ENCODE measurements at regions not wholly inside any gene's neighbourhood (a gene's known extent, or its start where the extent isn't known, plus 50 kb on each side); places are given as distances from the start of the nearest gene placed in this dataset.

GRCh38 chr20:34163307-34163706, 51.3 kb upstream of the EIF2S2 start:
- Histone ChIP-seq H3K27me3 (replicated peaks; ENCODE audit: insufficient read depth) (no peaks in the 10 kb centered on the region), H3K27ac (no peak overlapping the region), H3K36me3 (no peaks in the 10 kb centered on the region), H3K4me3 (no peak overlapping the region), H3K4me1 (replicated peaks) (no peaks in the 10 kb centered on the region), H3K9me3 (no peaks in the 10 kb centered on the region)
- intact Hi-C loops (cut with DNase I): no loop called here
- TF ChIP-seq POLR2AphosphoS5 (IDR thresholded peaks at IDR 0.05) (no peak), POLR2A (IDR thresholded peaks at IDR 0.05) (no peak), CTCF (IDR thresholded peaks at IDR 0.05) (no peak)
- no peak for DNase-seq (ENCODE audit: low spot score)
- WGBS: 21% methylated on average over 3 of the region's 3 CpGs

- no peak for TF ChIP-seq POLR2A (IDR thresholded peaks at IDR 0.05)
- no peak for TF ChIP-seq POLR2AphosphoS5 (IDR thresholded peaks at IDR 0.05)
- TF ChIP-seq CTCF (IDR thresholded peaks at IDR 0.05): no peak
- Histone ChIP-seq H3K4me1 (replicated peaks) (no peaks in the 10 kb centered on the region), H3K4me3 (no peak overlapping the region), H3K27ac (no peak overlapping the region), H3K27me3 (replicated peaks; ENCODE audit: insufficient read depth) (no peaks in the 10 kb centered on the region), H3K9me3 (no peaks in the 10 kb centered on the region), H3K36me3 (no peaks in the 10 kb centered on the region)
- DNase-seq (ENCODE audit: low spot score): no peak
- WGBS: 83% methylated on average over 5 of the region's 5 CpGs
- intact Hi-C loops (cut with DNase I): no loop called here
Observed at GRCh38 chr20:34164381-34164984, 52.4 kb upstream of the EIF2S2 start.

- H3K36me3 ChIP-seq: no peaks in the 10 kb centered on the region
- no peaks in the 10 kb centered on the region for H3K4me1 ChIP-seq (replicated peaks)
- WGBS: 10% methylated on average over 2 of the region's 2 CpGs
- H3K9me3 ChIP-seq: no peaks in the 10 kb centered on the region
- H3K27me3 ChIP-seq (replicated peaks; ENCODE audit: insufficient read depth): no peaks in the 10 kb centered on the region
- DNase-seq (ENCODE audit: low spot score): no peak
- no peak overlapping the region for H3K27ac ChIP-seq
- H3K4me3 ChIP-seq: no peak overlapping the region
- no peak for TF ChIP-seq POLR2A (IDR thresholded peaks at IDR 0.05)
- no peak for TF ChIP-seq CTCF (IDR thresholded peaks at IDR 0.05)
- TF ChIP-seq POLR2AphosphoS5 (IDR thresholded peaks at IDR 0.05): no peak
- intact Hi-C loops (cut with DNase I): no loop called here
Observed at GRCh38 chr20:34165018-34165619, 53.1 kb upstream of the EIF2S2 start.

GRCh38 chr20:34171640-34172039, 59.6 kb upstream of the EIF2S2 start:
- WGBS: 83% methylated on average over 4 of the region's 4 CpGs
- no peak for DNase-seq (ENCODE audit: low spot score)
- H3K27ac ChIP-seq: no peak overlapping the region
- intact Hi-C loops (cut with DNase I): no loop called here
- no peaks in the 10 kb centered on the region for H3K36me3 ChIP-seq
- H3K27me3 ChIP-seq (replicated peaks; ENCODE audit: insufficient read depth): no peaks in the 10 kb centered on the region
- no peak for TF ChIP-seq POLR2A (IDR thresholded peaks at IDR 0.05)
- no peak for TF ChIP-seq POLR2AphosphoS5 (IDR thresholded peaks at IDR 0.05)
- no peak for TF ChIP-seq CTCF (IDR thresholded peaks at IDR 0.05)
- no peak overlapping the region for H3K4me3 ChIP-seq
- no peaks in the 10 kb centered on the region for H3K4me1 ChIP-seq (replicated peaks)
- no peaks in the 10 kb centered on the region for H3K9me3 ChIP-seq

GRCh38 chr20:34172926-34173325, 60.9 kb upstream of the EIF2S2 start:
- no peak overlapping the region for H3K27ac ChIP-seq
- H3K4me3 ChIP-seq: no peak overlapping the region
- H3K4me1 ChIP-seq (replicated peaks): no peaks in the 10 kb centered on the region
- intact Hi-C loops (cut with DNase I): no loop called here
- H3K9me3 ChIP-seq: no peaks in the 10 kb centered on the region
- TF ChIP-seq CTCF (IDR thresholded peaks at IDR 0.05) (no peak), POLR2AphosphoS5 (IDR thresholded peaks at IDR 0.05) (no peak), POLR2A (IDR thresholded peaks at IDR 0.05) (no peak)
- no peaks in the 10 kb centered on the region for H3K36me3 ChIP-seq
- DNase-seq (ENCODE audit: low spot score): no peak
- 62% methylated on average over 2 of the region's 2 CpGs for WGBS
- no peaks in the 10 kb centered on the region for H3K27me3 ChIP-seq (replicated peaks; ENCODE audit: insufficient read depth)

Measured in prostate gland (tissue), 2 donors.